Prostate gland (tissue), 2 donors: ENCODE measurements at regions not wholly inside any gene's neighbourhood (a gene's known extent, or its start where the extent isn't known, plus 50 kb on each side); places are given as distances from the start of the nearest gene placed in this dataset.

Experiments used
- DNase-seq: peaks from one replicate; pipeline ENCODE4 v3.0.0-alpha.2; 2019; ENCODE audit warnings: low spot score
- H3K27ac ChIP-seq, 2 donors: fragments of 200-600 bp; sonication (generic); 2 replicates each; pipeline ENCODE4 v1.5.1; 2017 to 2019
- H3K27me3 ChIP-seq: fragments of 200-600 bp; sonication (generic); replicated peaks from 2 replicates; pipeline ENCODE4 v1.5.1; 2019; ENCODE audit not compliant: insufficient read depth
- H3K36me3 ChIP-seq, 2 donors: fragments of 200-600 bp; sonication (generic); 1 replicate in 1 of 2; 2 replicates in 1 of 2; pipeline versions ENCODE4 v1.5.1 to v1.8.1; 2017 to 2019
- H3K4me1 ChIP-seq: fragments of 200-600 bp; sonication (generic); replicated peaks from 2 replicates; pipeline ENCODE4 v1.5.1; 2019
- H3K4me3 ChIP-seq, 2 donors: fragments of 200-600 bp; sonication (generic); 2 replicates each; pipeline ENCODE4 v1.5.1; 2017 to 2019
- H3K9me3 ChIP-seq: fragments of 200-600 bp; sonication (generic); 2 replicates; pipeline ENCODE4 v1.5.1; 2017
- CTCF ChIP-seq, 4 experiments: fragments of 200-600 bp in 2 of 4; fragments of 450-650 bp in 2 of 4; sonication (generic) in 2 of 4; IDR thresholded peaks; 1 replicate in 3 of 4; 2 replicates in 1 of 4; pipeline ENCODE4 v1.5.1; 2016 to 2019; ENCODE audit warnings: antibody characterized with exemption in 4 of 4, mild to moderate bottlenecking in 2 of 4, moderate library complexity in 2 of 4
- POLR2A ChIP-seq: fragments of 450-650 bp; IDR thresholded peaks from one replicate; pipeline ENCODE4 v1.6.1; 2016; ENCODE audit warnings: antibody characterized with exemption, mild to moderate bottlenecking
- POLR2AphosphoS5 ChIP-seq: sonication (generic); formaldehyde crosslinking; IDR thresholded peaks from one replicate; pipeline ENCODE4 v1.6.1; 2017; ENCODE audit warnings: antibody characterized with exemption
- WGBS: methylation state at CpG from one replicate; pipeline ENCODE4 v1.1.5; 2018; 5-methylcytosine and 5-hydroxymethylcytosine counted together
- intact Hi-C: fragments of 100-400 bp; cut with DNase I; formaldehyde crosslinking; loops from one replicate; pipeline ENCODE4 v1.14.2; 2022

GRCh38 chr5:94027145-94027544 is 285.7 kb upstream of the POU5F2 start:
- Histone ChIP-seq H3K4me1 (no peaks in the 10 kb centered on the region), H3K9me3 (no peaks in the 10 kb centered on the region), H3K27ac (no peak overlapping the region), H3K36me3 (no peaks in the 10 kb centered on the region), H3K4me3 (no peak overlapping the region), H3K27me3 (no peaks in the 10 kb centered on the region)
- DNase-seq: no peak
- WGBS: 100% methylated on average over 1 of the region's 1 CpG
- TF ChIP-seq POLR2AphosphoS5: no peak
- no peak for TF ChIP-seq POLR2A
- TF ChIP-seq CTCF (IDR thresholded peaks at IDR 0.05): no peak
- intact Hi-C loops: no loop called here

GRCh38 chr5:94025788-94026473 is 284.5 kb upstream of the POU5F2 start:
- intact Hi-C loops: no loop called here
- H3K27me3 ChIP-seq: no peaks in the 10 kb centered on the region
- WGBS: 96% methylated on average over 10 of the region's 10 CpGs
- TF ChIP-seq POLR2A: no peak
- TF ChIP-seq CTCF (IDR thresholded peaks at IDR 0.05): no peak
- no peak for TF ChIP-seq POLR2AphosphoS5
- DNase-seq: no peak
- H3K27ac ChIP-seq: no peak overlapping the region
- no peaks in the 10 kb centered on the region for H3K4me1 ChIP-seq
- no peak overlapping the region for H3K4me3 ChIP-seq
- H3K9me3 ChIP-seq: no peaks in the 10 kb centered on the region
- H3K36me3 ChIP-seq: no peaks in the 10 kb centered on the region

- TF ChIP-seq CTCF (IDR thresholded peaks at IDR 0.05) (no peak), POLR2A (no peak), POLR2AphosphoS5 (no peak)
- no peaks in the 10 kb centered on the region for H3K4me1 ChIP-seq
- DNase-seq: no peak
- H3K36me3 ChIP-seq: no peaks in the 10 kb centered on the region
- intact Hi-C loops: no loop called here
- H3K27me3 ChIP-seq: no peaks in the 10 kb centered on the region
- H3K9me3 ChIP-seq: no peaks in the 10 kb centered on the region
- WGBS: 100% methylated on average over 1 of the region's 1 CpG
- H3K4me3 ChIP-seq: no peak overlapping the region
- H3K27ac ChIP-seq: no peak overlapping the region
Observed at GRCh38 chr5:94024620-94025019, 283.2 kb upstream of the POU5F2 start.

- Histone ChIP-seq H3K27me3 (no peaks in the 10 kb centered on the region), H3K36me3 (no peaks in the 10 kb centered on the region), H3K4me1 (no peaks in the 10 kb centered on the region), H3K4me3 (no peak overlapping the region), H3K27ac (no peak overlapping the region), H3K9me3 (no peaks in the 10 kb centered on the region)
- 100% methylated on average over 1 of the region's 1 CpG for WGBS
- no peak for DNase-seq
- intact Hi-C loops: no loop called here
- TF ChIP-seq CTCF (IDR thresholded peaks at IDR 0.05) (no peak), POLR2AphosphoS5 (no peak), POLR2A (no peak)
Observed at GRCh38 chr5:94024101-94024500, 282.7 kb upstream of the POU5F2 start.

GRCh38 chr5:94021246-94021645 is 279.8 kb upstream of the POU5F2 start:
- H3K27ac ChIP-seq: no peak overlapping the region
- no peaks in the 10 kb centered on the region for H3K36me3 ChIP-seq
- TF ChIP-seq POLR2A (no peak), CTCF (IDR thresholded peaks at IDR 0.05) (no peak), POLR2AphosphoS5 (no peak)
- H3K27me3 ChIP-seq: no peaks in the 10 kb centered on the region
- H3K4me1 ChIP-seq: no peaks in the 10 kb centered on the region
- no peak for DNase-seq
- 33% methylated on average over 2 of the region's 2 CpGs for WGBS
- H3K4me3 ChIP-seq: no peak overlapping the region
- intact Hi-C loops: no loop called here
- no peaks in the 10 kb centered on the region for H3K9me3 ChIP-seq
